GM12878 (cell line): ENCODE measurements at regions not wholly inside any gene's neighbourhood (a gene's known extent, or its start where the extent isn't known, plus 50 kb on each side); places are given as distances from the start of the nearest gene placed in this dataset.

ENCODE experiments used
- BHLHE40 ChIP-seq, 2 experiments: fragments of 450-650 bp in 1 of 2; IDR thresholded peaks; 2 replicates each; pipeline ENCODE4 v1.6.1; 2011 to 2017; ENCODE audit warnings: low read depth in 2 of 2, borderline replicate concordance in 1 of 2, improper control_type of control experiment in 1 of 2, low read length in 1 of 2, mild to moderate bottlenecking in 1 of 2
- CTCF ChIP-seq, 3 experiments: IDR thresholded peaks in 2 of 3; conservative IDR thresholded peaks in 1 of 3; 2 replicates each; pipeline ENCODE4 v1.5.1; 2011; ENCODE audit warnings: low read depth in 3 of 3, low read length in 3 of 3, mild to moderate bottlenecking in 3 of 3, control low read depth in 2 of 3, moderate library complexity in 2 of 3, inconsistent platforms in 1 of 3, mixed read lengths in 1 of 3; ENCODE audit not compliant: control insufficient read depth in 2 of 3, insufficient read depth in 1 of 3; ENCODE audit errors: extremely low read depth in 1 of 3
- ETV6 ChIP-seq, 2 experiments: fragments of 450-650 bp in 1 of 2; IDR thresholded peaks in 1 of 2; conservative IDR thresholded peaks in 1 of 2; 2 replicates each; pipeline ENCODE4 v1.6.1; 2014; ENCODE audit warnings: antibody characterized with exemption in 1 of 2, borderline replicate concordance in 1 of 2, low read depth in 1 of 2, mild to moderate bottlenecking in 1 of 2, moderate library complexity in 1 of 2
- IKZF2 ChIP-seq, 2 experiments: fragments of 450-650 bp; IDR thresholded peaks; 2 replicates each; pipeline ENCODE4 v1.6.1; 2017; ENCODE audit warnings: mild to moderate bottlenecking in 2 of 2, moderate library complexity in 2 of 2
- KLF5 ChIP-seq: fragments of 450-650 bp; IDR thresholded peaks from 2 replicates; pipeline ENCODE4 v1.6.1; 2014; ENCODE audit warnings: mild to moderate bottlenecking; ENCODE audit not compliant: partially characterized antibody
- MAX ChIP-seq: IDR thresholded peaks from 2 replicates; pipeline ENCODE4 v1.6.1; 2012; ENCODE audit warnings: low read depth, low read length, improper control_type of control experiment
- MYC ChIP-seq: IDR thresholded peaks from 2 replicates; pipeline ENCODE4 v1.6.1; 2011; ENCODE audit warnings: mild to moderate bottlenecking, low read length, moderate library complexity, inconsistent platforms; ENCODE audit not compliant: insufficient read depth, insufficient replicate concordance, insufficient read length, severe bottlenecking
- NFXL1 ChIP-seq: fragments of 450-650 bp; IDR thresholded peaks from 2 replicates; pipeline ENCODE4 v1.6.1; 2017; ENCODE audit warnings: antibody characterized with exemption, mild to moderate bottlenecking, borderline replicate concordance
- POLR2A ChIP-seq: IDR thresholded peaks from 2 replicates; pipeline ENCODE4 v1.6.1; 2011; ENCODE audit warnings: low read depth, mild to moderate bottlenecking, low read length
- POLR2AphosphoS5 ChIP-seq: IDR thresholded peaks from 2 replicates; pipeline ENCODE4 v1.6.1; 2011; ENCODE audit warnings: mild to moderate bottlenecking, low read length, inconsistent platforms
- PRDM15 ChIP-seq: fragments of 450-650 bp; formaldehyde crosslinking; IDR thresholded peaks from 2 replicates; pipeline ENCODE4 v1.4.0; 2020; ENCODE audit warnings: mild to moderate bottlenecking, moderate library complexity
- RAD51 ChIP-seq: fragments of 450-650 bp; IDR thresholded peaks from 2 replicates; pipeline ENCODE4 v1.6.1; 2016; ENCODE audit warnings: moderate library complexity, mild to moderate bottlenecking, inconsistent platforms
- SKIL ChIP-seq: fragments of 450-650 bp; IDR thresholded peaks from 2 replicates; pipeline ENCODE4 v1.6.1; 2017; ENCODE audit warnings: mild to moderate bottlenecking, low read depth, inconsistent platforms; ENCODE audit not compliant: poor library complexity, severe bottlenecking
- SPI1 ChIP-seq: IDR thresholded peaks from 2 replicates; pipeline ENCODE4 v1.6.1; 2011; ENCODE audit warnings: low read depth, mild to moderate bottlenecking, low read length, moderate library complexity, borderline replicate concordance; ENCODE audit not compliant: insufficient read depth
- ZNF592 ChIP-seq: fragments of 450-650 bp; IDR thresholded peaks from 2 replicates; pipeline ENCODE4 v1.6.1; 2017; ENCODE audit warnings: mild to moderate bottlenecking, moderate library complexity
- ZZZ3 ChIP-seq: IDR thresholded peaks from 2 replicates; pipeline ENCODE4 v1.6.1; 2011; ENCODE audit warnings: low read depth; ENCODE audit not compliant: control insufficient read depth, insufficient read length

GRCh38 chr11:115927823-115928329 lies 423.7 kb upstream of the CADM1 start (continued):
- peak; percentile 51; the same call in 1 of the 2 replicates for TF ChIP-seq SPI1
- peak; percentile 67 for TF ChIP-seq POLR2A
- TF ChIP-seq KLF5 = no peak
- peak; percentile 92 for TF ChIP-seq RAD51
- no peak for TF ChIP-seq CTCF (IDR thresholded peaks at IDR 0.05 in 2 of 3, conservative IDR thresholded peaks at IDR 0.05 in 1 of 3; ENCODE audit: control insufficient read depth in 2 of 3, extremely low read depth in 1 of 3, insufficient read depth in 1 of 3, low read depth in 3 of 3, low read length in 3 of 3)
- TF ChIP-seq ZZZ3 = no peak
- peak; percentile 77 for TF ChIP-seq POLR2AphosphoS5
- TF ChIP-seq ZNF592 = no peak; the same call in 1 of the 2 replicates
- no peak for TF ChIP-seq PRDM15 (CRISPR knock-in tag)
- no peak for TF ChIP-seq NFXL1
- TF ChIP-seq IKZF2 (IDR thresholded peaks at IDR 0.05) = peak; percentile 60 to 75; a peak in 3 of 4 replicates
- 0 out of 4 replicates have a peak, but pooled peaks of 1 of the 2 experiments have one; percentile 32 for TF ChIP-seq ETV6 (conservative IDR thresholded peaks at IDR 0.05 in 1 of 2, IDR thresholded peaks at IDR 0.05 in 1 of 2; ENCODE audit: borderline replicate concordance in 1 of 2, low read depth in 1 of 2)
- peak; percentile 29 to 76; a peak in 2 of 4 replicates for TF ChIP-seq BHLHE40 (IDR thresholded peaks at IDR 0.05; ENCODE audit: borderline replicate concordance in 1 of 2, low read depth in 2 of 2, low read length in 1 of 2)
- TF ChIP-seq MYC = peak; percentile 35
- peak; percentile 78 for TF ChIP-seq SKIL
- peak; percentile 61; the same call in 1 of the 2 replicates for TF ChIP-seq MAX
